ENCODE measurements at regions not wholly inside any gene's neighbourhood (a gene's known extent, or its start where the extent isn't known, plus 50 kb on each side); places are given as distances from the start of the nearest gene placed in this dataset.
"Not testable (repeated sequence)": the region's sequence is repeated elsewhere in the genome, so short reads cannot be mapped to it uniquely, and the experiment has no call there.

GRCh38 chr18:70649683-70650082 lies 360.8 kb downstream of the SOCS6 start:
- DNase-seq = no peak

DNA sequence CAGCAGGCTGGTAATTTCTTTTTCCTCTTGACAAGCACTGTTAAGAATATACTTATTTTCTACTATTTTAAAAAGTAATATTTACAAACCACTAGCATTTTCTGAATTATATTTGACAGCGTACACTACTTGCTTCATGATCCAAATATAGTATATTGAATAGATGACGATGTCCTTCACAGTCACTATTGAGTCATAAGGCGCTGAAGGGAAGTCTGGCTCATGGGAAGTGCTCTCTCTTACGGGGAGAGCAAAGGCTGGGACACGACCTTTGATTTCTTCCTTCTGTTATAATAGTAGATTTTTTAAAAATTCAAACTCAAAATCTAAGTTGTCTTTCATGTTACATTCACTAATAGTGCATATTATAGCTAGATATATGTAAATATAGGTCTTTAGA lies 357.1 kb downstream of the SOCS6 start:
- DNase-seq = no peak

GRCh38 chr18:70643812-70644211 lies 355.0 kb downstream of the SOCS6 start:
- DNase-seq = no peak

GRCh38 chr18:70641156-70641775 lies 352.4 kb downstream of the SOCS6 start:
- no peak for DNase-seq

DNA sequence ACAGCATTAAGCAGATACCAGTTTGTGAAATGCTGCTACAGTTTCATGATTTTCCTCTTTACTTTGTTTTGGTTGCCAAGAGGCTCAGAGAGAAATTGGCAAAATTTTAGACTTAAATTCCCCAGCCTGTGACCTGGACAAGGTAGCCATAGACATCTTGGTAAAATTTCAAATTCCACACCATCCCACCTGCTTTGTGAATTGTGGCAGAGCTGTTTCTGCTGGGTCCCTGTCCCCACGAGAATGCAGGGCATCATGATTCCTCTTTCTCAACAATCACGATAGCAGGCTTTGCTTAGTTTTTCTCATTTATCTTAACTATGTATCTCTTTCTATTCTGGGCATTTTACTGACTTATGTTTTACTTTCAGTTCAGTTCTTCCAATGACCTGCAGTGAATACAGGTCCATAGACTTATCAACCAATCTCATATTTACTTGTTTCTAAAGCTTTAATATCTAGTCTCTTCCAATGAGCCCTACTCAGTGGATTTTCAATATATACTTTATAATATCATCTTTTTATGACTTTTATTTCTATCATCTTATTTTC lies 351.6 kb downstream of the SOCS6 start:
- no peak for DNase-seq

- no peak for DNase-seq
Observed at GRCh38 chr18:70636991-70637390, 348.1 kb downstream of the SOCS6 start.

GRCh38 chr18:70634576-70635147 lies 345.8 kb downstream of the SOCS6 start:
- DNase-seq = no peak

- no peak for DNase-seq
Observed at GRCh38 chr18:70627182-70627802, 338.4 kb downstream of the SOCS6 start.

GRCh38 chr18:70622622-70623419 lies 334.0 kb downstream of the SOCS6 start:
- no peak for DNase-seq

DNA sequence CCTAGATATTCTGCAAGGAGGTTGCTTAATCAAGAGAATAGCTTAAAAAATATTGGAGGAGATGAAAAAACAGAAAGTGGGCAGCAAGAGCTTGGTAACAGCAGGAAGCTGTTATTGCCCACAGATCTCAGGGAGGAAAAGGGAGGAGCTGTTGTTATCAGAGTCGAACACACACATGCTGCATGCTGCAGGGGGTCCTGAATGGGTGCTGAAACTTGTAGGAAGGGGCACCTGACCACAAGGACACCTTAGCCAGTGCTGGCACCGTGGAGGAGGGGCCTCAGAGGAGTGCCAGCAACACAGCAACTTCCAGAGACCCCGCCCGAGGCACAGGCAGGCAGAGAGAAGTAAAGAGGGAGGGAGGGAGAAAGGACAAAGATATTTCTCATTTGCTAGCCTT lies 332.9 kb downstream of the SOCS6 start:
- no peak for DNase-seq

GRCh38 chr18:70620837-70621612 lies 332.2 kb downstream of the SOCS6 start:
- no peak for DNase-seq

DNA sequence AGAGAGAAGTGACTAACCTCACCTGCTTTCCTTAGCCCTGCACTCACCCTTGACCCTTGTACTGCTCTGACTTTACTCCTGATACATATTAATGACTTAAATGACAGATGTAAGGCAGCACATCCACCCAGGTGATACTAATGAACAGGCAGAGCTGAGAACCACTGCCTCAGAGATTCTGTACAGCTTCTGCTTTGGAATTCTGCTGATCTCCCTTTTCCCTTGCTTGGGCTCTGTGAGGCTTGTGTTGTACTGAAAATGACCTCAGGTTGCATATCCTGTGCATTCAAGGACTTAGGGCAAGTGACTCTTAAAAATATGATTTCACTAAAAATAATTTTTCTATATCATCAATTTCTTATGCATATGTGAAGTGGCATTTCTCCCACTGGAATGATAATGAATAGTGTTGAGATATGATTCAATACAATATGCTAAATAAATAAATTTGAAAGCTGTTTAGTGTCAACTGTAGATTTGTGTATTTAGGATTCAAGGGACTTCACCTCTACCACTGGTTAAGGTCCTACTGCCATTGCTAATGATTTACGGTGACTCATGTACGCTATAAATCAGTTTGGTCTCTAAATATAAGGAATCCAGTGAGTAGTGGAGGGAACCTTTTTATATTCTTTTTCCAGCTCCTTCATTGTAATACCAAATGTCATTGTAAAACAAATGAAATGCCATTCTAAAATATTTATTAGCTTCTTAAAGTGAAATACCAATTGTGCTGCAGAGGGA lies 328.3 kb downstream of the SOCS6 start:
- no peak for DNase-seq

DNA sequence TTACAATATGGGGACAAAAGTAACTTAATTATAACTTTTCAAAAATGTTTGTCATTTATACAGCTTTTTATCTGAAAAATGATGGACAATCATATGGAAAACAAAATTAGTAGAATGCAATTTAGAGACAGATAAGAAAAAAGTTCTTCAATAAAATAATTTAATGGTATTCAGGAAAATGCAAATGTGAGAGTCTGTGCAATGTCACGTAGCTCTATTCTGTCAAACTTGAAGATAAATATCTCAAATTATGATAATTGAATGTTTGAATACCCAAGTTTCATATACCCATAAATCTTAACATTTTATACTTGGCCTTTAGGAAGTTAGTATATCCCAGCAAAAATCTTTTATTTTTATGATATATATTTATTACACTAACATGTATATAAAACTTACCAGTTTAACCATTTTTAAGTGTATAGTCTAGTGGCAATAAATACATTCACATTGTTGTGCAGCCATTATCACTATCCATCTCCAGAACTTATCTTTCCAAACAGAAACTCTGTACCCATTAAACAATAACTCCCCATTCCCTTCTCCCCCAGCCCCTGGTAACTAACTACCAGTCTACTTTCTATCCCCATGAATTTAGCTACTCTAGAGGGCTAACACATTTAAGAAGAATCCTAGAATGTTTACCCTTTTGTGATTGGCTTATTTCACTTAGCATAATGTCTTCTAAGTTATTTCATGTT lies 311.5 kb downstream of the SOCS6 start:
- DNase-seq = no peak

GRCh38 chr18:70598406-70598805 lies 309.6 kb downstream of the SOCS6 start:
- DNase-seq = no peak

DNA sequence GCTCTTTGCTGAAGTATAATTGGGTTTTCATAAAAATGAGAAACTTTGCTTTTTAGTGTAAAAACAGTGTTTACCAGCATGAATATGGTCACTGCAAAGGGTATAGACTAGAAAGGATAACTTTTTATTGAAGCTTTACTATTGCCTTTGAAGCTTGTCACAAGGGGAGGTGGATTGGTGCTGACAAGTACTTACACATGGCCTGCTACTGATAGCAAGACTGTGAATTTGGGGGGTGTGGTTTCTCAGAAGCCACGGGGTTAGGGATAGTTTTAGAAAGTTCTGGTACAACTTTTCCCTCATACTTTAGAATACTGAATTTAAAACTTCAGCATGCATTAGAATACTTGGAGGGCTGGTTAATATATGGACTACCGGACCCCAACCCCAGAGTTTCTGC lies 294.1 kb downstream of the SOCS6 start:
- DNase-seq = no peak

DNA sequence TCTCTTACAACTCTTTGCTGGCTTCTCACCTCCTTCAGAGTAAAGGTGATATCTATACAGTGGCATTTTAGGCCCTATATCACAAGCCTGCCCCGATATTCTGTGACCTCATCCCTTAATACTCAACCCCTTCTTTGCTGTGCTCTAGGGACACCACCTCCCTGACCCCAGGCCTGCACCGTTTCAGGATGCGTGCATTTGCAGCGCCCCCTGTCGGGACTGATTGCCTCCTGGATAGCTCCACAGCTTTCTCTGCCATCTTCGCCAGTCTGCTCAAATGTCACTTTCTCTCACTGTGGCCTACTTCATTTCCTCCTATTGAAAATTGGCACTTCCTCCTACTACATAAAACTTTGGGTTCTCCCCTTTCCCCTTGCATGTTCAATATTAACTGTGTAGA lies 289.6 kb downstream of the SOCS6 start:
- DNase-seq = no peak

DNA sequence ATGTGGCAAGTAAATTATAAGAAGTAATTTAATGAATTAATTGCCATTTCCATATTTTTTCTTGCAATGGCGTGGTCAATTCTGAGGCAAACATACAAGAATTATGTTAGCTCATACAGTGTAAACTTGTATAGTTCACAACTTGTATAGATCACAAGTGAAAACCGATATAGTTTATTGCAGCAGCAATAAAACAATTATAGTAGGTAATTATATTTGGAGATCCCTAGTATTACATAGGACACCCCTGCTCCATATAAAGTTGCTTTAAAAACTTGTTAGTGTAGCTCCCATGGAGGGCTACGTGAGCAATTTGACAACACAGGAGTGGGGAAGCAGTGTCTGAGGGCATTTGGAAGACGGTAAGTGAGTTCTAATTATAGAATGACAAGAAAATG lies 288.2 kb downstream of the SOCS6 start:
- DNase-seq = no peak

GRCh38 chr18:70576276-70577022 lies 287.6 kb downstream of the SOCS6 start:
- no peak for DNase-seq

GRCh38 chr18:70574951-70575350 lies 286.1 kb downstream of the SOCS6 start:
- DNase-seq = not testable (repeated sequence)

DNA sequence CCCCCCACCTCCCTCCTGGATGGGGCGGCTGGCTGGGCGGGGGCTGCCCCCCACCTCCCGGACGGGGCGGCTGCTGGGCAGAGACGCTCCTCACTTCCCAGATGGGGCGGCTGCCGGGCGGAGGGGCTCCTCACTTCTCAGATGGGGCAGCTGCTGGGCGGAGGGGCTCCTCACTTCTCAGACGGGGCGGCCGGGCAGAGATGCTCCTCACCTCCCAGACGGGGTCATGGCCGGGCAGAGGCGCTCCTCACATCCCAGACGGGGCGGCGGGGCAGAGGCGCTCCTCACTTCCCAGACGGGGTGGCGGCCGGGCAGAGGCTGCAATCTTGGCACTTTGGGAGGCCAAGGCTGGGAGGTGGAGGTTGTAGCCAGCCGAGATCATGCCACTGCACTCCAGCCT lies 280.8 kb downstream of the SOCS6 start:
- not testable (repeated sequence) for DNase-seq

All from skin of body (tissue), 1 donor.